NCI-H146 (cell line): ENCODE measurements at regions not wholly inside any gene's neighbourhood (a gene's known extent, or its start where the extent isn't known, plus 50 kb on each side); places are given as distances from the start of the nearest gene placed in this dataset.
A peak's percentile ranks its signal among the peaks of the same experiment; 100 is the strongest.
"Not testable (repeated sequence)": the region's sequence is repeated elsewhere in the genome, so short reads cannot be mapped to it uniquely, and the experiment has no call there.

ENCODE experiments used
- DNase-seq: peaks from one replicate; lab custom pipeline; 2025; lab: John Stamatoyannopoulos, UW

- DNase-seq, result peak; percentile 47
Measured at GRCh38 chr5:102048940-102049339, 247.1 kb downstream of the SLCO4C1 start.

GRCh38 chr5:102047073-102047472, 249.0 kb downstream of the SLCO4C1 start:
- DNase-seq, result not testable (repeated sequence)

GRCh38 chr5:102040326-102040725, 255.8 kb downstream of the SLCO4C1 start:
- peak; percentile 86 for DNase-seq

GRCh38 chr5:102036927-102037326, 259.2 kb downstream of the SLCO4C1 start:
- peak; percentile 2 for DNase-seq

- no peak for DNase-seq
Measured at GRCh38 chr5:102031711-102032110, 264.4 kb downstream of the SLCO4C1 start.

- DNase-seq, result no peak
Measured at GRCh38 chr5:102018690-102019089, 277.4 kb downstream of the SLCO4C1 start.

- DNase-seq, result no peak
Measured at GRCh38 chr5:102018279-102018678, 277.8 kb downstream of the SLCO4C1 start.

GRCh38 chr5:102014371-102014770, 281.7 kb downstream of the SLCO4C1 start:
- DNase-seq, result no peak

GRCh38 chr5:102010644-102011043, 285.4 kb downstream of the SLCO4C1 start:
- DNase-seq, result no peak

- DNase-seq, result no peak
Measured at GRCh38 chr5:101997235-101997634, 298.8 kb downstream of the SLCO4C1 start.

GRCh38 chr5:101995585-101995984, 300.5 kb downstream of the SLCO4C1 start:
- no peak for DNase-seq

- no peak for DNase-seq
Measured at GRCh38 chr5:101991486-101991885, 304.6 kb downstream of the SLCO4C1 start.

- no peak for DNase-seq
Measured at GRCh38 chr5:101989659-101990058, 306.4 kb downstream of the SLCO4C1 start.

- DNase-seq, result peak; percentile 68
Measured at GRCh38 chr5:101977729-101978345, 318.2 kb downstream of the SLCO4C1 start.

GRCh38 chr5:101976933-101977332, 319.2 kb downstream of the SLCO4C1 start:
- peak; percentile 2 for DNase-seq

- no peak for DNase-seq
Measured at GRCh38 chr5:101969742-101970141, 326.3 kb downstream of the SLCO4C1 start.

GRCh38 chr5:101966476-101966875, 329.6 kb downstream of the SLCO4C1 start:
- DNase-seq, result no peak

- no peak for DNase-seq
Measured at GRCh38 chr5:101955891-101956290, 340.2 kb downstream of the SLCO4C1 start.

GRCh38 chr5:101950019-101950418, 346.1 kb downstream of the SLCO4C1 start:
- no peak for DNase-seq

- no peak for DNase-seq
Measured at GRCh38 chr5:101948615-101949014, 347.5 kb downstream of the SLCO4C1 start.

GRCh38 chr5:101943784-101944183, 352.3 kb downstream of the SLCO4C1 start:
- DNase-seq, result no peak

- DNase-seq, result peak; percentile 57
Measured at GRCh38 chr5:101942321-101942882, 353.7 kb downstream of the SLCO4C1 start.

GRCh38 chr5:101937041-101937440, 359.0 kb downstream of the SLCO4C1 start:
- DNase-seq, result no peak

GRCh38 chr5:101935086-101935485, 361.0 kb downstream of the SLCO4C1 start:
- DNase-seq, result no peak
